RWPE2 (cell line): ENCODE measurements at regions not wholly inside any gene's neighbourhood (a gene's known extent, or its start where the extent isn't known, plus 50 kb on each side); places are given as distances from the start of the nearest gene placed in this dataset.

Experiments
- ATAC-seq: fragments of 200-7000 bp; cut with Tn5 transposase; 3 replicates; pipeline ENCODE4 v1.9.1; 2021; ENCODE audit warnings: low read depth
- DNase-seq: peaks from one replicate; pipeline ENCODE4 v3.0.0-alpha.2; 2020; ENCODE audit warnings: low spot score
- H3K27ac ChIP-seq: fragments of 450-650 bp; 2 replicates; pipeline ENCODE4 v1.5.1; 2017; ENCODE audit warnings: mild to moderate bottlenecking; ENCODE audit not compliant: poor library complexity, severe bottlenecking
- H3K27me3 ChIP-seq: fragments of 250-450 bp; sonication (Bioruptor Pico); 2 replicates; pipeline ENCODE4 v1.5.1; 2021; ENCODE audit warnings: mild to moderate bottlenecking, moderate library complexity; ENCODE audit not compliant: insufficient read depth, poor library complexity, severe bottlenecking
- H3K36me3 ChIP-seq: fragments of 250-450 bp; sonication (Bioruptor Pico); 2 replicates; pipeline ENCODE4 v1.5.1; 2020; ENCODE audit warnings: low read depth, mild to moderate bottlenecking, moderate library complexity
- H3K4me1 ChIP-seq: fragments of 250-450 bp; sonication (Bioruptor Pico); 2 replicates; pipeline ENCODE4 v1.5.1; 2021; ENCODE audit warnings: mild to moderate bottlenecking, moderate library complexity; ENCODE audit not compliant: insufficient read depth, poor library complexity, severe bottlenecking
- H3K4me3 ChIP-seq: fragments of 250-450 bp; sonication (Bioruptor Pico); 2 replicates; pipeline ENCODE4 v1.5.1; 2021; ENCODE audit warnings: mild to moderate bottlenecking, moderate library complexity; ENCODE audit not compliant: severe bottlenecking
- H3K9me3 ChIP-seq: fragments of 250-450 bp; sonication (Bioruptor Pico); 2 replicates; pipeline ENCODE4 v1.5.1; 2021; ENCODE audit warnings: mild to moderate bottlenecking, moderate library complexity; ENCODE audit not compliant: severe bottlenecking
- TF ChIP-seq, protein P1 (sequence below): fragments of 450-650 bp; IDR thresholded peaks from one replicate; pipeline ENCODE4 v1.5.1; 2017; ENCODE audit warnings: mild to moderate bottlenecking, moderate library complexity; ENCODE audit not compliant: poor library complexity, severe bottlenecking

- Histone ChIP-seq H3K27me3 (no peaks in the 10 kb centered on the region), H3K4me1 (no peaks in the 10 kb centered on the region), H3K36me3 (no peaks in the 10 kb centered on the region), H3K9me3 (no peaks in the 10 kb centered on the region), H3K4me3 (no peak overlapping the region), H3K27ac (no peak overlapping the region)
- TF ChIP-seq, protein P1, sequence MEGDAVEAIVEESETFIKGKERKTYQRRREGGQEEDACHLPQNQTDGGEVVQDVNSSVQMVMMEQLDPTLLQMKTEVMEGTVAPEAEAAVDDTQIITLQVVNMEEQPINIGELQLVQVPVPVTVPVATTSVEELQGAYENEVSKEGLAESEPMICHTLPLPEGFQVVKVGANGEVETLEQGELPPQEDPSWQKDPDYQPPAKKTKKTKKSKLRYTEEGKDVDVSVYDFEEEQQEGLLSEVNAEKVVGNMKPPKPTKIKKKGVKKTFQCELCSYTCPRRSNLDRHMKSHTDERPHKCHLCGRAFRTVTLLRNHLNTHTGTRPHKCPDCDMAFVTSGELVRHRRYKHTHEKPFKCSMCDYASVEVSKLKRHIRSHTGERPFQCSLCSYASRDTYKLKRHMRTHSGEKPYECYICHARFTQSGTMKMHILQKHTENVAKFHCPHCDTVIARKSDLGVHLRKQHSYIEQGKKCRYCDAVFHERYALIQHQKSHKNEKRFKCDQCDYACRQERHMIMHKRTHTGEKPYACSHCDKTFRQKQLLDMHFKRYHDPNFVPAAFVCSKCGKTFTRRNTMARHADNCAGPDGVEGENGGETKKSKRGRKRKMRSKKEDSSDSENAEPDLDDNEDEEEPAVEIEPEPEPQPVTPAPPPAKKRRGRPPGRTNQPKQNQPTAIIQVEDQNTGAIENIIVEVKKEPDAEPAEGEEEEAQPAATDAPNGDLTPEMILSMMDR: no peak
- no peak for DNase-seq
- 0 out of 3 replicates have a peak, but pooled peaks have one; percentile 4 for ATAC-seq
Measured at GRCh38 chr15:38818157-38818790, 253.7 kb upstream of the RASGRP1 start.

GRCh38 chr15:38819387-38819950, 254.9 kb upstream of the RASGRP1 start:
- H3K9me3 ChIP-seq: no peaks in the 10 kb centered on the region
- TF ChIP-seq, protein P1: no peak
- no peaks in the 10 kb centered on the region for H3K36me3 ChIP-seq
- no peak overlapping the region for H3K4me3 ChIP-seq
- no peaks in the 10 kb centered on the region for H3K27me3 ChIP-seq
- DNase-seq: no peak
- no peaks in the 10 kb centered on the region for H3K4me1 ChIP-seq
- H3K27ac ChIP-seq: no peak overlapping the region
- no peak for ATAC-seq

- Histone ChIP-seq H3K4me1 (no peaks in the 10 kb centered on the region), H3K36me3 (no peaks in the 10 kb centered on the region), H3K4me3 (no peak overlapping the region), H3K9me3 (no peaks in the 10 kb centered on the region), H3K27ac (no peak overlapping the region), H3K27me3 (no peaks in the 10 kb centered on the region)
- ATAC-seq (no peak), DNase-seq (no peak)
- TF ChIP-seq, protein P1: no peak
Measured at GRCh38 chr15:38823263-38823662, 258.6 kb upstream of the RASGRP1 start.

DNA sequence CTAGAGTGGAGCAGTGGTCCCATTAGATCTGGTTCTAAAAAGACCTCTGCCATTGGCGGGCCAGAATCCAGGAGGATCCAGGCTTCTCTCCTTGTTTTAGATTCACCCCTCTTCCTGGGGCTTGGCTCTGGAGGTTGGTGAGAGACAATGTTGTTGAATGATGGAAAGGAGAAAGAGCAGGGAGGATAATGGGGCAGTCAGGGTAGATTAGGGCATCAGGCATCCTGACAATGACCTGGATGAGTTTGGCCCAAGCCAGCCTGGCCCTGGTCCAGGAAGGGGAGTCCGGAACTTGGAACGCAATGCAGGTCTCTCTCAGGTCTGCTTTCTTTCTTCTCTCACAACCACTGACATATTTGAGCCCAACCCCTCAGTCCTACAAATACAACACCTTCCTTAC, 260.1 kb upstream of the RASGRP1 start:
- H3K4me1 ChIP-seq: no peaks in the 10 kb centered on the region
- no peaks in the 10 kb centered on the region for H3K9me3 ChIP-seq
- DNase-seq: no peak
- no peaks in the 10 kb centered on the region for H3K36me3 ChIP-seq
- H3K27ac ChIP-seq: no peak overlapping the region
- ATAC-seq: no peak
- TF ChIP-seq, protein P1: no peak
- no peaks in the 10 kb centered on the region for H3K27me3 ChIP-seq
- no peak overlapping the region for H3K4me3 ChIP-seq

- TF ChIP-seq, protein P1: no peak
- Histone ChIP-seq H3K36me3 (no peaks in the 10 kb centered on the region), H3K4me1 (no peaks in the 10 kb centered on the region), H3K4me3 (no peak overlapping the region), H3K27ac (no peak overlapping the region), H3K27me3 (no peaks in the 10 kb centered on the region), H3K9me3 (no peaks in the 10 kb centered on the region)
- ATAC-seq (no peak), DNase-seq (no peak)
Measured at GRCh38 chr15:38826880-38827279, 262.3 kb upstream of the RASGRP1 start.
